Epithelial cell of esophagus (primary cell): ENCODE measurements at regions not wholly inside any gene's neighbourhood (a gene's known extent, or its start where the extent isn't known, plus 50 kb on each side); places are given as distances from the start of the nearest gene placed in this dataset.

Experiments
- DNase-seq: peaks from one replicate; pipeline ENCODE4 v3.0.0; 2010; ENCODE audit warnings: low read depth
- H3K4me3 ChIP-seq: 2 replicates; pipeline ENCODE4 v1.5.1; 2011; ENCODE audit warnings: mild to moderate bottlenecking, low read length, control low read depth
- TF ChIP-seq, protein P1 (sequence below): IDR thresholded peaks from 2 replicates; pipeline ENCODE4 v1.5.1; 2011; ENCODE audit warnings: low read depth, mild to moderate bottlenecking, low read length, control low read depth, inconsistent platforms; ENCODE audit not compliant: insufficient read depth; ENCODE audit errors: missing control alignments

DNA sequence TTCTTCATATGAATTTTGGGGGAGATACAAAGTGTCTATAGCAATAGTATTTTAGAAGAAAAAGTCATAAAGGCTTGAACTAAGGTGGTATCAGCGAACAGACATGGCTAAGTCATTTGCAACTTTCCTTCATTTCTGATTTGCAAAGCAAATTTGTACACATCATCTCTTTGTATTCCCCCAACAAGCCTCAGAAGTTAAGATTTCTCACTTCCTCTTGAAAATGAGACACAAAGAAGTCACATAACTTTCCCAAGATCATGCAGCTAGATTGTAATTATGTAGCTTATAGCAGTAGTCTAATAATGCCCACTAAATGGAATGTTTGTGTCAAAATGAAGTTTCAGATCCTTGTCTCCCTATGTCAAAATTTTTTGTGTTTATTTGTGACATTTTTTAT, 709.8 kb upstream of the HS3ST1 start:
- no peak overlapping the region for H3K4me3 ChIP-seq
- no peak for DNase-seq
- TF ChIP-seq, protein P1, sequence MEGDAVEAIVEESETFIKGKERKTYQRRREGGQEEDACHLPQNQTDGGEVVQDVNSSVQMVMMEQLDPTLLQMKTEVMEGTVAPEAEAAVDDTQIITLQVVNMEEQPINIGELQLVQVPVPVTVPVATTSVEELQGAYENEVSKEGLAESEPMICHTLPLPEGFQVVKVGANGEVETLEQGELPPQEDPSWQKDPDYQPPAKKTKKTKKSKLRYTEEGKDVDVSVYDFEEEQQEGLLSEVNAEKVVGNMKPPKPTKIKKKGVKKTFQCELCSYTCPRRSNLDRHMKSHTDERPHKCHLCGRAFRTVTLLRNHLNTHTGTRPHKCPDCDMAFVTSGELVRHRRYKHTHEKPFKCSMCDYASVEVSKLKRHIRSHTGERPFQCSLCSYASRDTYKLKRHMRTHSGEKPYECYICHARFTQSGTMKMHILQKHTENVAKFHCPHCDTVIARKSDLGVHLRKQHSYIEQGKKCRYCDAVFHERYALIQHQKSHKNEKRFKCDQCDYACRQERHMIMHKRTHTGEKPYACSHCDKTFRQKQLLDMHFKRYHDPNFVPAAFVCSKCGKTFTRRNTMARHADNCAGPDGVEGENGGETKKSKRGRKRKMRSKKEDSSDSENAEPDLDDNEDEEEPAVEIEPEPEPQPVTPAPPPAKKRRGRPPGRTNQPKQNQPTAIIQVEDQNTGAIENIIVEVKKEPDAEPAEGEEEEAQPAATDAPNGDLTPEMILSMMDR, result no peak

DNA sequence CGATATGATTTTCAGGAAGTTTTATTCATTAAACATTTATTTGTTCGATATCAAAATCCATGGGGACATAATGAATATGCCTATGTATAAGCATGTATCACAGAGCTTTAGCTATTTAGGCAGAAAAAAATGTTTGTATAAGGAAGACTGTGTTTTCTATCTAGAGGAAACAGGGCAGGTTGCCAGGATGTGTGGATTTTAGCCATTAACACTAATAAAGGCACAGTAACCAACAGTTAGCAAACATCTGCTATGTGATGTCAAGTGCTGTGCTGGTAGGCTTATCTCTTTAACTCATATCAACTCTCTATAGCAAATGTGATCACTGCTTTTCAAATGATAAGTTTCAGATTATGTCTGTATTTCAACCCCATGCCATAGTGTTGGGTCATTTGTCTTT, 708.9 kb upstream of the HS3ST1 start:
- TF ChIP-seq, protein P1, result no peak
- DNase-seq, result no peak
- H3K4me3 ChIP-seq, result no peak overlapping the region

DNA sequence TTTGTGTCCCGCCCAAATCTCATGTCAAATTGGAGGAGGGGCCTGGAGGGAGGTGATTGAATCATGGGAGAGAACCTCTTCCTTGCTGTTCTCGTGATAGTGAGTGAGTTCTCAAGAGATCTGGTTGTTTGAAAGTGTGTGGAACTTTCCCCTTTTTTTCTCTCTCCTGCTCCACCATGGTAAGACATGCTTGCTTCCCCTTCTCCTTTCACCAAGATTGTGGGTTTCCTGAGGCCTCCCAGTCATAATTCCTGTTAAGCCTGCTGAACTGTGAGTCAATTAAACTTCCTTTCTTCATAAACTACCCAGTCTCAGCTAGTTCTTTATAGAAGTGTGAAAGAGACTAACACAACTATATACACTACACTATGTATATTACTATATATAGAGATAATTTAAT, 697.8 kb upstream of the HS3ST1 start:
- DNase-seq, result peak; percentile 24
- TF ChIP-seq, protein P1, result no peak
- H3K4me3 ChIP-seq, result no peak overlapping the region

DNA sequence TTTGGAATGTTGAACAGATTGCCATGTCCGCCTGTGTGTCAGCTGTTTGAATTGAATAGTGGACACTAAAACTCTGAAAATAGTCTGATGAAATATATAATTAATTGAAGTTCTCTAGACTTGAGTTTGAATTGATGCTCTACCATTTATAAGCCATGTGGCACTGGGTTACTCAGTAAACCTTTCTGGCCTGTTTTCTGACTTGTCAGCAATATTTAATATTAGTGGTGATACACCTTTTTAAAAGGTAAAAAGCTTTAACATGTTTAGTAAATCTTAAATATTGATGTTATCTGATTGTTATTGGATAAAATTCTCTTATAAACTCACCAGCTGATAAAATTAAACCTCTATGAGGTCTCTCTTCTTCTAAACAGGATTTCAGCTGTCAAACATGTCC, 695.4 kb upstream of the HS3ST1 start:
- no peak overlapping the region for H3K4me3 ChIP-seq
- TF ChIP-seq, protein P1, result no peak
- DNase-seq, result no peak

DNA sequence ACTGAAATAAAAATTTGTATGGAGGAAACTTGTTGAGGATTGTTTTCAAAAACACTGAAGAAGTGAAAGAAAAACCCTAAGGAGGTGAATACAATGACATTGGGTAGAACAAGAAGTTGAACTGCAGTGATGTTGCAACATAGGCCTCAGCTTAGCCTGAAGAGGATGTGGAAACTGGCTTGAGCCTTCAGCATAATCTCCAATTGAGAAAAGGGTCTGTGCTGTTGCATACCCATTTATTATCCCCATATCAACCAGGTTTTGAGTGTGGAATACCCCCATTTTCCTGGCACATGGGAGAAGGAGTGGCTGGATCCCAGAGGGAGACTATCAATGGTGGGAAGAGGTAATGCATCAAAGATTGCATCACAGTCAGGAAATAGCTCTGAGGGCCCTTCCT, 695.0 kb upstream of the HS3ST1 start:
- TF ChIP-seq, protein P1, result no peak
- H3K4me3 ChIP-seq, result no peak overlapping the region
- DNase-seq, result no peak

DNA sequence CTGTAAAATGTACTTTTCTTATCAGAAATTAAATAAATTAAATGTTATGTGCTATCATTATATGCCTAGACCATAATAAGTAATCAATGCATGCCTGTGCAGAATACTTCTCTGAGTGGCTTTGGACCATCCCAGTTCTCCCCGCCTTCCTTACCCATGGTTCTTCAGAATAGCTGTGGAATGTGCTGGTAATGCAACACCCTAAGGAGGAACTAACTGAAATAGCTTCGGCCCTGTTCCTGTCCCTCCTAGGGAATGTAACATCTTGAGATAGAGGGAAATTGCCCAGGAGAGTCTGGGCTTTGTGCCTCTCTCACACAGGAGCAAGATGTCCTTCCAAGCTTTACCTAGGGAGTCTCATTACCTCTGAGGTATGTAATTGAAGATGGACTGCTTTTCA, 693.6 kb upstream of the HS3ST1 start:
- no peak for DNase-seq
- H3K4me3 ChIP-seq, result no peak overlapping the region
- TF ChIP-seq, protein P1, result no peak

DNA sequence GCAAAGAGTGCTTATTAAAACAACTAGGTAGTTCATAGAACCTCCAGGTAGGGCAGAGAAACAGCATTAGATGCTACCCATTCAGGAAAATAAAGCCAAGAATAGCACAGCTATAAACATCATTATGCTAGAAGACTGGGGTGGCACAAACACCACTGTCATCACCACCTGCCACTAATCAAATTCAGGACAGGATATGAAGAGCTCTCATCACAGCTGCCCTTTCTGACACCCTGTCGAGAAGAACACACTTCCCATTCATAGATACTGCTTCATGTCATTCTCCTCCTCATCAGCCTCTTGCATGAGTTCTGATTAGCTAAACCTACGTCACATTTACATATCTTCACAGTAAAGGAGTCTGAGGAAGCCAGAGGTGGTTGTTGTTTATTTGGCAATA, 692.3 kb upstream of the HS3ST1 start:
- no peak for DNase-seq
- H3K4me3 ChIP-seq, result no peak overlapping the region
- TF ChIP-seq, protein P1, result no peak
